Thyroid gland (tissue), 4 donors: ENCODE measurements at regions not wholly inside any gene's neighbourhood (a gene's known extent, or its start where the extent isn't known, plus 50 kb on each side); places are given as distances from the start of the nearest gene placed in this dataset.

ENCODE experiments used
- DNase-seq, 2 donors: peaks; one replicate each; pipeline ENCODE4 v3.0.0-alpha.2; 2019
- H3K27ac ChIP-seq, 3 donors: fragments of 200-600 bp; sonication (generic); 1 replicate in 2 of 3; 2 replicates in 1 of 3; pipeline ENCODE4 v1.5.1; 2016 to 2019; ENCODE audit warnings: mild to moderate bottlenecking in 1 of 3, moderate library complexity in 1 of 3
- H3K27me3 ChIP-seq: fragments of 200-600 bp; sonication (generic); one replicate; pipeline ENCODE4 v1.5.1; 2019
- H3K36me3 ChIP-seq, 2 donors: fragments of 200-600 bp; sonication (generic); one replicate each; pipeline ENCODE4 v1.5.1; 2016 to 2019
- H3K4me1 ChIP-seq, 2 donors: fragments of 200-600 bp; sonication (generic); one replicate each; pipeline ENCODE4 v1.5.1; 2017 to 2019
- H3K4me3 ChIP-seq, 3 donors: fragments of 200-600 bp; sonication (generic); replicated peaks in 1 of 3; 1 replicate in 2 of 3; 2 replicates in 1 of 3; pipeline ENCODE4 v1.5.1; 2016; ENCODE audit warnings: mild to moderate bottlenecking in 1 of 3
- H3K9me3 ChIP-seq: fragments of 200-600 bp; sonication (generic); one replicate; pipeline ENCODE4 v1.5.1; 2017
- CTCF ChIP-seq, 6 experiments: fragments of 200-600 bp in 3 of 6; fragments of 450-650 bp in 3 of 6; sonication (generic) in 3 of 6; IDR thresholded peaks; one replicate each; pipeline ENCODE4 v1.5.1; 2016 to 2019; ENCODE audit warnings: antibody characterized with exemption in 6 of 6, mild to moderate bottlenecking in 2 of 6, inconsistent platforms in 1 of 6, moderate library complexity in 1 of 6
- POLR2A ChIP-seq, 2 donors: fragments of 450-650 bp; IDR thresholded peaks; one replicate each; pipeline ENCODE4 v1.6.1; 2017; ENCODE audit warnings: antibody characterized with exemption in 2 of 2, mild to moderate bottlenecking in 2 of 2, moderate library complexity in 1 of 2
- WGBS, 2 donors: methylation state at CpG; one replicate each; pipeline ENCODE4 v1.1.5; 2017; 5-methylcytosine and 5-hydroxymethylcytosine counted together
- intact Hi-C: fragments of 100-400 bp; cut with DNase I; formaldehyde crosslinking; loops from one replicate; pipeline ENCODE4 v1.15.1; 2023

- intact Hi-C loops, result no loop called here
- TF ChIP-seq CTCF (IDR thresholded peaks at IDR 0.05) (no peak), POLR2A (IDR thresholded peaks at IDR 0.05) (no peak)
- no peaks in the 10 kb centered on the region for H3K27me3 ChIP-seq
- no peak for DNase-seq
- 85 to 93% methylated on average over 8 of the region's 8 CpGs for WGBS, 2 donors
- H3K4me1 ChIP-seq, result no peaks in the 10 kb centered on the region
- H3K9me3 ChIP-seq, result no peaks in the 10 kb centered on the region
- H3K36me3 ChIP-seq, result no peaks in the 10 kb centered on the region
- no peak overlapping the region for H3K27ac ChIP-seq
- H3K4me3 ChIP-seq, result no peak overlapping the region
Observed at GRCh38 chr16:76819226-76819916, 371.6 kb upstream of the MON1B start.

GRCh38 chr16:76824221-76824620 lies 366.8 kb upstream of the MON1B start:
- TF ChIP-seq CTCF (IDR thresholded peaks at IDR 0.05) (no peak), POLR2A (IDR thresholded peaks at IDR 0.05) (no peak)

GRCh38 chr16:76824791-76825190 lies 366.2 kb upstream of the MON1B start:
- 93% methylated on average over 2 of the region's 2 CpGs for WGBS, 2 donors
- no peak overlapping the region for H3K4me3 ChIP-seq

More at GRCh38 chr16:76824221-76824620, 366.8 kb upstream of the MON1B start:
- no peak overlapping the region for H3K4me3 ChIP-seq
- H3K27me3 ChIP-seq, result no peaks in the 10 kb centered on the region
- no peak overlapping the region for H3K27ac ChIP-seq
- no peaks in the 10 kb centered on the region for H3K4me1 ChIP-seq
- intact Hi-C loops, result no loop called here
- no peak for DNase-seq
- no peaks in the 10 kb centered on the region for H3K9me3 ChIP-seq
- 89 to 95% methylated on average over 1 of the region's 1 CpG for WGBS, 2 donors
- no peaks in the 10 kb centered on the region for H3K36me3 ChIP-seq

GRCh38 chr16:76835339-76835738 lies 355.7 kb upstream of the MON1B start:
- TF ChIP-seq POLR2A (IDR thresholded peaks at IDR 0.05), result no peak
- no peak for TF ChIP-seq CTCF (IDR thresholded peaks at IDR 0.05)
- WGBS, 2 donors, result 72 to 84% methylated on average over 4 of the region's 4 CpGs
- Histone ChIP-seq H3K4me3 (no peak overlapping the region), H3K27ac (no peak overlapping the region), H3K9me3 (no peaks in the 10 kb centered on the region), H3K27me3 (no peaks in the 10 kb centered on the region), H3K4me1 (no peaks in the 10 kb centered on the region), H3K36me3 (no peaks in the 10 kb centered on the region)
- DNase-seq, result no peak
- intact Hi-C loops, result no loop called here

More at GRCh38 chr16:76824791-76825190, 366.2 kb upstream of the MON1B start:
- H3K36me3 ChIP-seq, result no peaks in the 10 kb centered on the region
- no peaks in the 10 kb centered on the region for H3K4me1 ChIP-seq
- TF ChIP-seq POLR2A (IDR thresholded peaks at IDR 0.05) (no peak), CTCF (IDR thresholded peaks at IDR 0.05) (no peak)
- intact Hi-C loops, result no loop called here
- H3K27me3 ChIP-seq, result no peaks in the 10 kb centered on the region
- DNase-seq, result no peak
- H3K27ac ChIP-seq, result no peak overlapping the region
- H3K9me3 ChIP-seq, result no peaks in the 10 kb centered on the region

GRCh38 chr16:76835779-76836300 lies 355.1 kb upstream of the MON1B start:
- H3K36me3 ChIP-seq, result no peaks in the 10 kb centered on the region
- 85 to 87% methylated on average over 5 of the region's 5 CpGs for WGBS, 2 donors
- no peak overlapping the region for H3K27ac ChIP-seq
- TF ChIP-seq CTCF (IDR thresholded peaks at IDR 0.05), result no peak
- no peak for TF ChIP-seq POLR2A (IDR thresholded peaks at IDR 0.05)
- intact Hi-C loops, result no loop called here
- no peaks in the 10 kb centered on the region for H3K27me3 ChIP-seq
- H3K9me3 ChIP-seq, result no peaks in the 10 kb centered on the region
- no peak overlapping the region for H3K4me3 ChIP-seq
- no peaks in the 10 kb centered on the region for H3K4me1 ChIP-seq
- DNase-seq, result no peak
